ENCODE measurements at regions not wholly inside any gene's neighbourhood (a gene's known extent, or its start where the extent isn't known, plus 50 kb on each side); places are given as distances from the start of the nearest gene placed in this dataset.

- no peaks in the 10 kb centered on the region for H3K79me2 ChIP-seq (ENCODE audit: insufficient read depth, low read length)
- H3K9me3 ChIP-seq (ENCODE audit: control insufficient read depth in 1 of 2, insufficient read depth in 1 of 2, low read depth in 1 of 2, low read length in 2 of 2) = no peaks in the 10 kb centered on the region
- DNase-seq (ENCODE audit: low read depth, low spot score) (no peak), ATAC-seq (no peak)
- no peaks in the 10 kb centered on the region for H4K20me1 ChIP-seq (ENCODE audit: insufficient read depth)
- no peak overlapping the region for H2AFZ ChIP-seq (ENCODE audit: low read depth, low read length, poor library complexity, severe bottlenecking)
- H3K4me2 ChIP-seq (ENCODE audit: low read length) = no peak overlapping the region
- no peak overlapping the region for H3K27ac ChIP-seq (ENCODE audit: low read depth, low read length)
- no peaks in the 10 kb centered on the region for H3K27me3 ChIP-seq (ENCODE audit: insufficient read depth, low read length)
- ChIA-PET RAD21 (ENCODE audit: low non-redundant PET in 1 of 2, low total read pairs in 2 of 2, uncharacterized antibody in 2 of 2, unreplicated experiment in 2 of 2) (no interaction called here), CTCF (no interaction called here), POLR2A (no interaction called here)
- no peak overlapping the region for H3K4me3 ChIP-seq (replicated peaks in 1 of 2; ENCODE audit: low read depth in 1 of 2, low read length in 2 of 2)
- TF ChIP-seq CEBPB (IDR thresholded peaks at IDR 0.05; ENCODE audit: low read depth) = no peak
- TF ChIP-seq EGR1 (IDR thresholded peaks at IDR 0.05; ENCODE audit: low read depth) = no peak
- BruUV-seq (replicated peaks) = no TSS peak
- intact Hi-C loops (cut with micrococcal nuclease) = no loop called here
- no peak overlapping the region for H3K9ac ChIP-seq (ENCODE audit: low read length)
- no peaks in the 10 kb centered on the region for H3K36me3 ChIP-seq (ENCODE audit: control insufficient read depth in 1 of 2, insufficient read depth in 2 of 2, low read length in 2 of 2)
- no peaks in the 10 kb centered on the region for H3K9me2 ChIP-seq (ENCODE audit: insufficient read depth)
- H3K4me1 ChIP-seq (ENCODE audit: control insufficient read depth in 1 of 2, insufficient read depth in 2 of 2, low read length in 2 of 2) = no peaks in the 10 kb centered on the region
Observed at GRCh38 chr12:61311413-61311812, 948.8 kb upstream of the USP15 start.

GRCh38 chr12:61348871-61349270 is 911.3 kb upstream of the USP15 start:
- no peak overlapping the region for H3K9ac ChIP-seq (ENCODE audit: low read length)
- POLR2A ChIA-PET = no interaction called here
- no peaks in the 10 kb centered on the region for H4K20me1 ChIP-seq (ENCODE audit: insufficient read depth)
- H3K9me3 ChIP-seq (ENCODE audit: control insufficient read depth in 1 of 2, insufficient read depth in 1 of 2, low read depth in 1 of 2, low read length in 2 of 2) = no peaks in the 10 kb centered on the region
- H3K9me2 ChIP-seq (ENCODE audit: insufficient read depth) = no peaks in the 10 kb centered on the region
- H3K36me3 ChIP-seq (ENCODE audit: control insufficient read depth in 1 of 2, insufficient read depth in 2 of 2, low read length in 2 of 2) = no peaks in the 10 kb centered on the region
- H3K79me2 ChIP-seq (ENCODE audit: insufficient read depth, low read length) = no peaks in the 10 kb centered on the region
- BruUV-seq (replicated peaks) = no TSS peak
- H3K27me3 ChIP-seq (ENCODE audit: insufficient read depth, low read length) = no peaks in the 10 kb centered on the region
- CTCF ChIA-PET = no interaction called here
- H3K27ac ChIP-seq (ENCODE audit: low read depth, low read length) = no peak overlapping the region
- ATAC-seq = no peak
- no peak overlapping the region for H3K4me2 ChIP-seq (ENCODE audit: low read length)
- no peak overlapping the region for H3K4me3 ChIP-seq (replicated peaks in 1 of 2; ENCODE audit: low read depth in 1 of 2, low read length in 2 of 2)
- intact Hi-C loops (cut with micrococcal nuclease) = no loop called here
- RAD21 ChIA-PET (ENCODE audit: low non-redundant PET in 1 of 2, low total read pairs in 2 of 2, uncharacterized antibody in 2 of 2, unreplicated experiment in 2 of 2) = no interaction called here
- no peak overlapping the region for H2AFZ ChIP-seq (ENCODE audit: low read depth, low read length, poor library complexity, severe bottlenecking)
- H3K4me1 ChIP-seq (ENCODE audit: control insufficient read depth in 1 of 2, insufficient read depth in 2 of 2, low read length in 2 of 2) = no peaks in the 10 kb centered on the region
- DNase-seq (ENCODE audit: low read depth, low spot score) = no peak
- TF ChIP-seq REST (IDR thresholded peaks at IDR 0.05; ENCODE audit: low read depth) = no peak
- TF ChIP-seq EGR1 (IDR thresholded peaks at IDR 0.05; ENCODE audit: low read depth) = no peak
- TF ChIP-seq FOSL1 (IDR thresholded peaks at IDR 0.05; ENCODE audit: low read depth) = no peak
- no peak for TF ChIP-seq SRF (IDR thresholded peaks at IDR 0.05; ENCODE audit: low read depth)
- no peak for TF ChIP-seq JUND (IDR thresholded peaks at IDR 0.05)
- TF ChIP-seq SP1 (IDR thresholded peaks at IDR 0.05; ENCODE audit: low read depth) = no peak
- TF ChIP-seq YY1 (IDR thresholded peaks at IDR 0.05; ENCODE audit: extremely low read depth, insufficient replicate concordance, low read depth, low read length) = no peak
- no peak for TF ChIP-seq ZNF274 (IDR thresholded peaks at IDR 0.05; ENCODE audit: low read depth, low read length)
- no peak for TF ChIP-seq ZBTB33 (IDR thresholded peaks at IDR 0.05; ENCODE audit: extremely low read depth, insufficient replicate concordance, low read length)
- TF ChIP-seq ZFX (IDR thresholded peaks at IDR 0.05) = no peak
- no peak for TF ChIP-seq EZH2 (IDR thresholded peaks at IDR 0.05)
- no peak for TF ChIP-seq EZH2phosphoT487 (IDR thresholded peaks at IDR 0.05; ENCODE audit: borderline replicate concordance)
- TF ChIP-seq POLR2AphosphoS5 (IDR thresholded peaks at IDR 0.05; ENCODE audit: low read depth, low read length) = no peak
- no peak for TF ChIP-seq CTCF (IDR thresholded peaks at IDR 0.05 in 2 of 3, conservative IDR thresholded peaks at IDR 0.05 in 1 of 3; ENCODE audit: borderline replicate concordance in 1 of 3, insufficient read depth in 1 of 3, low read depth in 2 of 3, low read length in 2 of 3)
